Kidney tubule cell (primary cell): ENCODE measurements at regions not wholly inside any gene's neighbourhood (a gene's known extent, or its start where the extent isn't known, plus 50 kb on each side); places are given as distances from the start of the nearest gene placed in this dataset.
"Not testable (repeated sequence)": the region's sequence is repeated elsewhere in the genome, so short reads cannot be mapped to it uniquely, and the experiment has no call there.

Experiments
- DNase-seq: peaks from one replicate; pipeline ENCODE4 v3.0.0-alpha.2; 2018; ENCODE audit warnings: low spot score

GRCh38 chr13:87877477-87877876 lies 206.3 kb downstream of the SLITRK5 start:
- no peak for DNase-seq

DNA sequence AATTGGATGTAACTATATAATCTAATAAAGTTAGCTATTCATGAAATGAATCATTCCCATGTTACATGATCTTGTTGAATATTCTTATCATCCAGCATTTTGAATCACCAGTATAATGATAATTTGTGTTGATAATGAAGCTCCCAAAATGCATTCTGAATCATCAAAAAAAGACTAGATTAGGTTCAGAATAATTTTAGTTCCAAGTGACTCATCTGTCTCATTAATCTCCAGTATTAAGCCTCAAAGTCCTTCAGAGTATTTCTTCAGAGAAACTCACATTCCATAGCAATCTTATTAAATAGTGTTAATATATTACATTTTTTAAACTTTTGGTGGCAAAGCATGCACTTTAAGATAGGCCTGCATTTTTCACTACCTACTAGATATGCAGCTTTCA lies 207.5 kb downstream of the SLITRK5 start:
- DNase-seq: no peak

DNA sequence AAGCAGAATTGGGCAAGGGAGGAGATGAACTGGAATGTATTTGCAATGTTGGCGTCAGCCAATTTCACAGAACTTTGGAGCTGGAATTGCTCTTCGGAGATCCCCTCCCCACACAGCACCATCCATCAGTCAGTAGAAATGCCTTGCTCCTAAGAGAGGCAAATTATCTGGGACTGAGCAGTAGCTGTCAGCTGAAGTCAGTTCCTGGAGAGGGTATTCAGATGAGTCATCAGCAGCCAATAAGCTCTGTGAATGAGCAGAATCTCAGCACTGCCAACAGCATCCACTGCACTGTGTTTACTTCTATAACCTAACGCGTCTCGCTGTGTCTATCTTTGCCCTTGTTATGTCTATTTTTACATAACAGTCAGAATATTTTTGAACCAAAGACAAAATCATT lies 213.7 kb downstream of the SLITRK5 start:
- DNase-seq: peak; percentile 62

DNA sequence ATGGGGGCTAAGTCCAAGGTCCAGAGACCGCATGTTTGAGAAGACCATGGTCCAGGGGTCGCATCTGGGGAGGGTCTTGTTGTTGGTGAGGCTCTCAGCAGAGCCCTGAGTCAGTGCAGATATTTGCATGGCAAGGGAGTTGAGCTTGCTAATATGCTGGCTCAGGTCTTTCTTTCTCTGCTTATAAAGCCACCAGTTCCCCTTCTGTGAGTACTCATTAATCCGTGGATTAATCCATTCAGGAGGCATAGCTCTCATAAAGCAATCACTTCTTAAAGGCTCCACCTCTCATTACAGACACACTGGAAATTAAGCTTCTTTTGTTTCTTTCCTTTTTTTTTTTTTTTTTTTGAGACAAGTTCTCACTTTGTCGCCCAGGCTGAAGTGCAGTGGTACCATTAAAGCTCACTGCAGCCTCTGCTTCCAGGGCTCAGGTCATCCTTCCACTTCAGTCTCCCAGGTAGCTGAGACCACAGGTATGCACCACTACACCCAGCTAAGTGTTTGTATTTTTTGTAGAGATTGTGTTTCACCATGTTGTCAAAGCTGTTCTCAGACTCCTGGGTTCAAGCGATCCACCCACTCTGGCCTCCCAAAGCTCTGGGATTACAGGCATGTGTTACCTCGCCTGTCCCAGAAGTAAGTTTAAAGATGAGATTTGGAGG lies 216.4 kb downstream of the SLITRK5 start:
- DNase-seq: no peak

GRCh38 chr13:87889254-87889653 lies 218.1 kb downstream of the SLITRK5 start:
- no peak for DNase-seq

- DNase-seq: peak; percentile 42
Observed at GRCh38 chr13:87893186-87893585, 222.0 kb downstream of the SLITRK5 start.

- peak; percentile 26 for DNase-seq
Observed at GRCh38 chr13:87894059-87894458, 222.9 kb downstream of the SLITRK5 start.

- no peak for DNase-seq
Observed at GRCh38 chr13:87903553-87903952, 232.4 kb downstream of the SLITRK5 start.

- no peak for DNase-seq
Observed at GRCh38 chr13:87906411-87906810, 235.2 kb downstream of the SLITRK5 start.

DNA sequence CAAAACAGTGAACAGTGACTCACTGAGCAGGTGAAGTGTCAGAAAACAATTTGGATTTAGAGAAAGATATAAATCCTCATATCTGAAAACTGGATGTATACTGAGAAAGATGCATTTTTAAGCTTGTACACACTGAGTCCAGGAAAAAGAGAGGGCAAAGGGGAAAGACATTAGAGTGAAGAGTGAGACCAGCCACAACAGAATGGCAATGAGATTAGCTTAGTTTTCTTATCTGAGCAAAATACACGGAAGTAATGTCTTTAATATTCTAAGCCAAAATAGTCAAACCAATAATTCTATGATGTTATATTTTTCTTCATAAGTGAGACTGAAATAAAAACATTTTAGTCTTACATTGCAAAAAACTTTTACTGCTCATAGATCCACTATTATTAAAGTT lies 236.0 kb downstream of the SLITRK5 start:
- no peak for DNase-seq

- DNase-seq: no peak
Observed at GRCh38 chr13:87919956-87920355, 248.8 kb downstream of the SLITRK5 start.

DNA sequence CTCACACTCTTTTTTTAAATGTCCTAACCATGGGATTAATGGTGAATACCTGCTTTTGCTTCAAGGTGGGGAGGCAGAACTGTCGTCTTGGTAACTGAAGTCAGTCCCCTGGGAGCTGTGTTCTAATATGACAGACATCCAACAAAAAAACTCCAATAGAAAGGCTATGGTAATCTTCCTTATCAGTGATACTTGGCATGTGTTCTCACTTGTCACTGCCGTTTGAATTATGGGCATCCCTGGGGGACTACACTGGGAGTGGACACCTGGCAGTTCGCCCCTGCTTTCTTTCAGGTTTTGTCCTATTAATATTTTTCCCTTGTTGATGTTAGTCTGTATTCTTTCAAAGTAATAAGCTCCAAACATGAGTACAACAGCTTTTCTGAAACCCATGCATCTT lies 252.6 kb downstream of the SLITRK5 start:
- no peak for DNase-seq

DNA sequence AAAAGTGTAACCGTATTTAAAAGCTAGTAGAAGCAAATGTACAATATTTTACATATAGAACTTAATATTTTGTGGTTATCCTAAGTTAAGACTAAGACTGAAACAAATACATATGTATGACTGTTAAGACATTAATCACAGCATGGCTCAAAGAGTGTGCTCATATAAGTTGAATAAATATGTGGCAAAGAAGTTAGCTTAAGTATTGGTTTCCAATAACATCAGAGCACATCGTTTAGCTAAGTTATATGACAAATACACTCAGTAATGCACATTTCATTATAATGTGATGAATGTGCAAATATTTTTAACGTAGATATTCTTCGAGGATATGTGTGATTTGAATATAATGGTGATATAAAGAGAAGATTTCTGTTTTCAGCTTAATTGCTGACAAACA lies 253.8 kb downstream of the SLITRK5 start:
- DNase-seq: no peak

GRCh38 chr13:87940776-87941175 lies 269.6 kb downstream of the SLITRK5 start:
- peak; percentile 43 for DNase-seq

DNA sequence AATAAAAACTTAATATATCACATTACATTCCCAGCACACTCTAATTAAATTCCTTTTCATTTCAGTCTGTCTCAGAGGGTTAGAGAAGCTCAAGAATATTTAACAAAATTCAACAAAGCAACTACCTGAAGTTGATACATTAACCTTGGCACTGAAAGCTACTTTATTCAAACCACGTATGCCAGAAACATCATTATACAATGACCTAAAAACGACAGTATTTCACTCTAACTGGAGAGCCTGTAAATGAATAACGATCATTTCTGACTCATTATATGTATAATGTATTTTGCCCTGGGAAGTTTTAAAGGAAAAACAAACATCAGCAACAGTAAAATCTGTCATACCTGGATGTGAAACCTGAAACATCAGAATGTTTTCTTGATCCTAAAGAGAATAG lies 270.1 kb downstream of the SLITRK5 start:
- peak; percentile 47 for DNase-seq

DNA sequence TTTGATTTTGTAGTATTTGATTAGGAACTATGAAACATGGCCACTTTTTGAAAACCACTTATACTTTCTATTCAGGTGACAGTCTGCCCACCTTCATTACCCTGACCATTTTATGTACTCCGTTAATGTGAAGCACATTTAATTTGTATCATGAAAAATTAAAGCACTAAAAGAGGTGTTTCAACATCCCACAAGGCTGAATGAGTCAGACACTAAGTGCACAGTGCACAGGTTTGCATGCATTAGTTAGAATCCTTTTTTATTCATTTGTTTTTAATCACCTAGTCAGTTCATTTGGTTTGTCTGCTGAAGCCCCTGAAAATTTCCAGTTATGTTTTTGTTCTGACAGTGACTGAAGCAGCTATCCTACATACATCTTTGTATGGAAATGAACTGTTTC lies 271.0 kb downstream of the SLITRK5 start:
- DNase-seq: peak; percentile 3

- DNase-seq: no peak
Observed at GRCh38 chr13:87944038-87944437, 272.9 kb downstream of the SLITRK5 start.

GRCh38 chr13:87952377-87952776 lies 281.2 kb downstream of the SLITRK5 start:
- DNase-seq: no peak

DNA sequence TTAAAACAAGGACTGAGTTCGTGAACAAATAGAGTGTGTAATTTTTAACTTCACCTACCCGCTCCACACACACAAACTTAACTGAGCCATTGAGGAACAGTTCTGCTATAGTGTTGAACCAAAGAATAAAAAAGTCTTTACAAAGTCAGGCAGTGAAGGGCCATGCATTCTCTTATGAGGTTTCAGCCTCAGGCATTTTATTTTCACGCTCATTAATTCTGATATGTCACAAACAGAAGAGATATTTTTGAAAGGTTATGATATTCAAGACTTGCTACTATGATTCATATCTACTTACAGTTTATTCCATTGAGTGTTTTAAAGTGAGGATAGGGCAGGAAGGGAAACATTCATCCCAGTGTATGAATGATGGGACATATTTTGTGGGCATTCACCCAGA lies 282.2 kb downstream of the SLITRK5 start:
- DNase-seq: no peak

- DNase-seq: no peak
Observed at GRCh38 chr13:87954091-87954490, 282.9 kb downstream of the SLITRK5 start.

DNA sequence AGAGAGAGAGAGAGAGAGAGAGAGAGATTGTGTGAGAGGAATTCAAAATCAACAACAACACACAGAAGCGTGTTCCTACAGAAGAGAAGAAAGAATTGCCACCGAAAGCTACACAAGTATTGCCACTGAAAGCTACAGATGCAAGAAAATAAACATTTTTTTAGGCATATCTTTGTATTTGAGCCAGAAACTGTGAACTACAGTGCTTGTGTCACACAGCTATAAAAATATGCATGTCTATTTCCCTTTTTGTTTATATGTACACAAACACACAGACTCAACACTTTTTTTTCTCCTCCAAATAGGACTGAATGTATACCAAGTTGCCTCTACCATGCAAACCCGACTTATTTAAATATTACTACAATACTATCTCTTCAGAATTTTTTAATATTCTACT lies 290.4 kb downstream of the SLITRK5 start:
- DNase-seq: no peak

DNA sequence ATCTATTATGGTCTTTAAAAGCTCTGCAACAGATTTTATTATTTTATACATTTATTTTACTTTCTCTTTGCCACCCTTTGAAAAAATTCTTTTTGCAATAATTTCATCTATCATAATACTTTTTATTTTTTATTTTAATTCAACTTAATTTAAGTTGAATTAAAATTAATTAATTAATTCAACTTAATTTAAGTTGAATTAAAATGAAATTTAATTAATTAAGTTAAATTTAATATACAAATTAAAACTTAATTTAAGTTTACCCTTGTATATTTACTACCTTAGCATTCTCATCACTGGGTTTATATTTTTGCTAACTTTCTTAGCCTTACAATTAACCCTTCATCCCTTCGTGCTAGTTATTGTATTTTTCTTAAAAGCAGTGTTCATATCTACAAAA lies 301.4 kb downstream of the SLITRK5 start:
- DNase-seq: no peak

- DNase-seq: peak; percentile 69
Observed at GRCh38 chr13:87975035-87975434, 303.9 kb downstream of the SLITRK5 start.

GRCh38 chr13:87976650-87977049 lies 305.5 kb downstream of the SLITRK5 start:
- not testable (repeated sequence) for DNase-seq

- no peak for DNase-seq
Observed at GRCh38 chr13:87981416-87981815, 310.2 kb downstream of the SLITRK5 start.
